ENCODE measurements at regions not wholly inside any gene's neighbourhood (a gene's known extent, or its start where the extent isn't known, plus 50 kb on each side); places are given as distances from the start of the nearest gene placed in this dataset.
A peak's percentile ranks its signal among the peaks of the same experiment; 100 is the strongest.

GRCh38 chr14:38721822-38722431, 381.1 kb downstream of the SEC23A start (continued):
- TF ChIP-seq BATF2 (CRISPR knock-in tag; IDR thresholded peaks at IDR 0.05) (no peak), KAT8 (CRISPR knock-in tag; IDR thresholded peaks at IDR 0.05) (0 out of 2 replicates have a peak, but pooled peaks have one; percentile 39), ZNF234 (CRISPR knock-in tag; conservative IDR thresholded peaks at IDR 0.05) (no peak), HMGXB4 (CRISPR knock-in tag; IDR thresholded peaks at IDR 0.05; ENCODE audit: borderline replicate concordance in 1 of 2, low read depth in 1 of 2) (peak in 1 of 2 experiments; percentile 33; a peak in 1 of 4 replicates), PRDM4 (CRISPR knock-in tag; IDR thresholded peaks at IDR 0.05; ENCODE audit: borderline replicate concordance) (no peak), SMYD3 (CRISPR knock-in tag; IDR thresholded peaks at IDR 0.05) (no peak), FOXA1 (IDR thresholded peaks at IDR 0.05) (no peak), FOXA1 (CRISPR knock-in tag; IDR thresholded peaks at IDR 0.05) (no peak), HNF4G (IDR thresholded peaks at IDR 0.05; ENCODE audit: borderline replicate concordance, low read depth, low read length) (no peak), HNF4G (CRISPR knock-in tag; IDR thresholded peaks at IDR 0.05; ENCODE audit: borderline replicate concordance, low read depth) (no peak), RAD51 (IDR thresholded peaks at IDR 0.05; ENCODE audit: borderline replicate concordance) (no peak), JUNB (CRISPR knock-in tag; IDR thresholded peaks at IDR 0.05; ENCODE audit: borderline replicate concordance) (no peak), MIER2 (CRISPR knock-in tag; IDR thresholded peaks at IDR 0.05) (no peak), ESRRA (CRISPR knock-in tag; IDR thresholded peaks at IDR 0.05; ENCODE audit: low read depth) (no peak), ASH2L (IDR thresholded peaks at IDR 0.05; ENCODE audit: insufficient read length, low read depth, low read length) (no peak), ZNF326 (CRISPR knock-in tag; IDR thresholded peaks at IDR 0.05; ENCODE audit: borderline replicate concordance) (no peak), ZNF552 (CRISPR knock-in tag; IDR thresholded peaks at IDR 0.05; ENCODE audit: borderline replicate concordance) (no peak), SSRP1 (CRISPR knock-in tag; IDR thresholded peaks at IDR 0.05) (no peak), HDAC6 (IDR thresholded peaks at IDR 0.05; ENCODE audit: low read depth, low read length) (no peak), ZNF670 (CRISPR knock-in tag; IDR thresholded peaks at IDR 0.05; ENCODE audit: borderline replicate concordance) (no peak)
- TF ChIP-seq, protein P1, sequence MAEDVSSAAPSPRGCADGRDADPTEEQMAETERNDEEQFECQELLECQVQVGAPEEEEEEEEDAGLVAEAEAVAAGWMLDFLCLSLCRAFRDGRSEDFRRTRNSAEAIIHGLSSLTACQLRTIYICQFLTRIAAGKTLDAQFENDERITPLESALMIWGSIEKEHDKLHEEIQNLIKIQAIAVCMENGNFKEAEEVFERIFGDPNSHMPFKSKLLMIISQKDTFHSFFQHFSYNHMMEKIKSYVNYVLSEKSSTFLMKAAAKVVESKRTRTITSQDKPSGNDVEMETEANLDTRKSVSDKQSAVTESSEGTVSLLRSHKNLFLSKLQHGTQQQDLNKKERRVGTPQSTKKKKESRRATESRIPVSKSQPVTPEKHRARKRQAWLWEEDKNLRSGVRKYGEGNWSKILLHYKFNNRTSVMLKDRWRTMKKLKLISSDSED (CRISPR knock-in tag; IDR thresholded peaks at IDR 0.05), result no peak
- TF ChIP-seq, protein P2, sequence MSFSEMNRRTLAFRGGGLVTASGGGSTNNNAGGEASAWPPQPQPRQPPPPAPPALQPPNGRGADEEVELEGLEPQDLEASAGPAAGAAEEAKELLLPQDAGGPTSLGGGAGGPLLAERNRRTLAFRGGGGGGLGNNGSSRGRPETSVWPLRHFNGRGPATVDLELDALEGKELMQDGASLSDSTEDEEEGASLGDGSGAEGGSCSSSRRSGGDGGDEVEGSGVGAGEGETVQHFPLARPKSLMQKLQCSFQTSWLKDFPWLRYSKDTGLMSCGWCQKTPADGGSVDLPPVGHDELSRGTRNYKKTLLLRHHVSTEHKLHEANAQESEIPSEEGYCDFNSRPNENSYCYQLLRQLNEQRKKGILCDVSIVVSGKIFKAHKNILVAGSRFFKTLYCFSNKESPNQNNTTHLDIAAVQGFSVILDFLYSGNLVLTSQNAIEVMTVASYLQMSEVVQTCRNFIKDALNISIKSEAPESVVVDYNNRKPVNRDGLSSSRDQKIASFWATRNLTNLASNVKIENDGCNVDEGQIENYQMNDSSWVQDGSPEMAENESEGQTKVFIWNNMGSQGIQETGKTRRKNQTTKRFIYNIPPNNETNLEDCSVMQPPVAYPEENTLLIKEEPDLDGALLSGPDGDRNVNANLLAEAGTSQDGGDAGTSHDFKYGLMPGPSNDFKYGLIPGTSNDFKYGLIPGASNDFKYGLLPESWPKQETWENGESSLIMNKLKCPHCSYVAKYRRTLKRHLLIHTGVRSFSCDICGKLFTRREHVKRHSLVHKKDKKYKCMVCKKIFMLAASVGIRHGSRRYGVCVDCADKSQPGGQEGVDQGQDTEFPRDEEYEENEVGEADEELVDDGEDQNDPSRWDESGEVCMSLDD (CRISPR knock-in tag; IDR thresholded peaks at IDR 0.05; ENCODE audit: borderline replicate concordance), result no peak

Data from HepG2 (cell line).